Activated CD8-positive, alpha-beta T cell treated with anti-CD3 and anti-CD28 coated beads for 36 hours (primary cell): ENCODE measurements at regions not wholly inside any gene's neighbourhood (a gene's known extent, or its start where the extent isn't known, plus 50 kb on each side); places are given as distances from the start of the nearest gene placed in this dataset.

Experiments used
- ATAC-seq: fragments of 200-7000 bp; cut with Tn5 transposase; one replicate; pipeline ENCODE4 v1.10.0; 2021; ENCODE audit warnings: mild to moderate bottlenecking, moderate library complexity
- CTCF ChIA-PET: fragments of 350-600 bp; sonication (Branson Sonifier 250); formaldehyde crosslinking; loops from one replicate; lab custom pipeline; 2021; ENCODE audit warnings: antibody characterized with exemption; lab: Charles Lee
- POLR2A ChIA-PET: fragments of 350-600 bp; sonication (Branson Sonifier 250); formaldehyde crosslinking; loops from one replicate; lab custom pipeline; 2021; ENCODE audit warnings: antibody characterized with exemption; lab: Charles Lee
- DNase-seq: peaks from one replicate; pipeline ENCODE4 v3.0.0-alpha.2; 2020
- H3K27ac Mint-ChIP-seq: one replicate; pipeline ENCODE4 v1.8.0; 2021; ENCODE audit warnings: mild to moderate bottlenecking, mixed read lengths
- H3K27me3 Mint-ChIP-seq: one replicate; pipeline ENCODE4 v1.8.0; 2021; ENCODE audit warnings: mixed read lengths
- H3K36me3 Mint-ChIP-seq: one replicate; pipeline ENCODE4 v1.8.0; 2021; ENCODE audit warnings: low read depth, mixed read lengths
- H3K4me1 Mint-ChIP-seq: one replicate; pipeline ENCODE4 v1.8.0; 2021; ENCODE audit warnings: low read depth, mixed read lengths
- H3K4me3 Mint-ChIP-seq: one replicate; pipeline ENCODE4 v1.8.0; 2021; ENCODE audit warnings: mild to moderate bottlenecking, moderate library complexity, mixed read lengths
- H3K9me3 Mint-ChIP-seq: one replicate; pipeline ENCODE4 v1.8.0; 2021; ENCODE audit warnings: mixed read lengths
- CTCF ChIP-seq: fragments of 200-600 bp; IDR thresholded peaks from one replicate; pipeline ENCODE4 v1.8.0; 2022; ENCODE audit warnings: antibody characterized with exemption, mild to moderate bottlenecking
- intact Hi-C: fragments of 100-400 bp; cut with micrococcal nuclease; formaldehyde crosslinking; loops from one replicate; pipeline ENCODE4 v1.10.0; 2022

DNA sequence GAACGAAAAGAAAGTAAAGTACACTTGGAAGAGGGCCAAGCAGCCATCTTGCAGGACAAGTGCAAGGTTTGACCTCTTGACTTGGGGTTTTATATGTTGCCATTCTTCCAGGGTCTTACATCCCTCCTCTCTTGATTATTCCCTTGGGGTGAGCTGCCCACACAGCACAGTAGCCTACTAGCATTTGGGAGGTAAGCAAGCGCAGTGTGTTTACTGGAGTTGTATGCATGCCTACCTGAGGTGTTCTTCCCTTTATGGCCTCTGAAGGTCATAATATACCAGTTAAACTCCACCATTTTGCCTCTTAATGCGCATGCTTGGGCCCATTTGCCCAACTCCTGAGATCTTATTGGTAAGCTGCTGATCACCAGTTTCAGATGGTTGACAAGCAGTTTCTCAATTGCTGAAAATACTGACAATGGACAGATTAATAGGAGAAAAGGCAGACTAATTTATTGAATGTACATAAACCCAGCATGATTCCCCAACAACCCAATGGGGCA lies 173.8 kb upstream of the SLC30A5 start:
- ATAC-seq = no peak
- no peaks in the 10 kb centered on the region for H3K36me3 Mint-ChIP-seq
- H3K27me3 Mint-ChIP-seq = no peaks in the 10 kb centered on the region

DNA sequence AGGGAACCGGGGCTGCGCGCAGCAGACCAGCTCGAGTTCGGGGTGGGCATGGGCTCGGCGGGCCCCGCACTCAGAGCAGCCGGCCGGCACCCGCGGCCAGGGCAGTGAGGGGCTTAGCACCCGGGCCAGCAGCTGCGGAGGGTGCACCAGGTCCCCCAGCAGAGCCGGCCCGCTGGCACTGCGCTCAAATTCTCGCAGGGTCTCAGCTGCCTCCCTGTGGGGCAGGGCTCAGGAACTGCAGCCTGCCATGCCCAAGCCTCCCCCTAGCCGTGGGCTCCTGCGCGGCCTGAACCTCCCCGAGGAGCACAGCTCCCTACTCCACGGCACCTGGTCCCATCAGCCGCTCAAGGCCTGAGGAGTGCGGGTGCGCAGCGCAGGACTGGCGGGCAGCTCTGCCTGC lies 172.9 kb upstream of the SLC30A5 start:
- H3K4me3 Mint-ChIP-seq = no peak overlapping the region
- H3K27ac Mint-ChIP-seq = no peak overlapping the region
- TF ChIP-seq CTCF = no peak
- ChIA-PET CTCF (no interaction called here), POLR2A (interaction anchor here (1.1 kb wide), 1 partner anchor 517 kb away, joined by 4 read pairs; no protein-coding TSS in a partner anchor)
- DNase-seq (no peak), ATAC-seq (no peak)
- no peaks in the 10 kb centered on the region for H3K27me3 Mint-ChIP-seq
- intact Hi-C loops = no loop called here
- H3K4me1 Mint-ChIP-seq = no peaks in the 10 kb centered on the region
- no peaks in the 10 kb centered on the region for H3K9me3 Mint-ChIP-seq
- H3K36me3 Mint-ChIP-seq = no peaks in the 10 kb centered on the region

More for the DNA sequence above, 173.8 kb upstream of the SLC30A5 start:
- Mint-ChIP-seq H3K4me3 (no peak overlapping the region), H3K9me3 (no peaks in the 10 kb centered on the region), H3K27ac (no peak overlapping the region), H3K4me1 (no peaks in the 10 kb centered on the region)
- CTCF ChIA-PET = no interaction called here
- intact Hi-C loops = no loop called here
- DNase-seq = no peak
- POLR2A ChIA-PET = interaction anchor here (1.1 kb wide), 1 partner anchor 517 kb away, joined by 4 read pairs; no protein-coding TSS in a partner anchor
- no peak for TF ChIP-seq CTCF

DNA sequence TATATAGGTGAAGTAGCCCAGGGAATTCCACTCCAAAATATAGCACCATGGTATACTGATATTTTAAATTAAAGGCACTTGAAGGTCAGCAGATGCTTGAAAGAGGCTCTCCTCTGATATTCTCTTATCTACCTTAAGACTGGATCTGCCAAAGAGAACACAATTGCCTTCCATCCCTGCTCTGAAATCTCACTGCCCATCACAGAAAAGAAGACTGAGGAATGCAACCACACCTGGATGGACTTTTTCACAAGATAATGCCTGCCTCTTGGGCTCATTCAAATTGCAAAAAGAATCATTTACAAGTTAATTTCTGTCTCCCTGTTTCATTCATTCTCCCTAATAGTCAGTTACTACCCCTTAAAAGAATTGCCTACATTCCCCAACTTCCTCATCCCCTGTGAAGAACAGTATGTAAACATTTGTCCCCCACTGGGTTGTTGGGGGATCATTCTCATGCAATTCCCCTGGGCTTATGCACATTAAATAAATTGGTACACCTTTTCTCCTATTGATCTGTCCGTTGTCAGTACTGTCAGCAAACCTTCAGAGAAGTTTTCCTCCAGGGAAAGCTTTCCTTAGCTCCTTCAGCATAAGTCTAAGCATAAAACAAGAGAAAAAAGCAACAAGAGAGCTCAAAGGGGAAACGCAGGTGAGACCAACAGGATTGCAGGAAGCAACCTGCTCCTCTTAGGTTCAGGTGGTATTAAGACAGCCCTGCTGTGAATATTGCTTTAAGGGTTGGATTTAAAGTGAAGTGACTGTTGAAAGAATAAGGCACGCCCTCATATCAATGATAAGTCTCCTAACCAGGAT lies 171.4 kb upstream of the SLC30A5 start:
- Mint-ChIP-seq H3K9me3 (no peaks in the 10 kb centered on the region), H3K36me3 (no peaks in the 10 kb centered on the region), H3K4me3 (no peak overlapping the region), H3K4me1 (no peaks in the 10 kb centered on the region), H3K27ac (no peak overlapping the region), H3K27me3 (no peaks in the 10 kb centered on the region)
- intact Hi-C loops = no loop called here
- TF ChIP-seq CTCF = no peak
- CTCF ChIA-PET = no interaction called here
- ATAC-seq (no peak), DNase-seq (no peak)
- POLR2A ChIA-PET = no interaction called here

- no peak overlapping the region for H3K27ac Mint-ChIP-seq
- no peak for ATAC-seq
- no peaks in the 10 kb centered on the region for H3K9me3 Mint-ChIP-seq
- no peaks in the 10 kb centered on the region for H3K27me3 Mint-ChIP-seq
- H3K4me1 Mint-ChIP-seq = no peaks in the 10 kb centered on the region
- no peak for DNase-seq
- H3K36me3 Mint-ChIP-seq = no peaks in the 10 kb centered on the region
- no peak overlapping the region for H3K4me3 Mint-ChIP-seq
- ChIA-PET POLR2A (no interaction called here), CTCF (no interaction called here)
- intact Hi-C loops = no loop called here
- no peak for TF ChIP-seq CTCF
Observed at GRCh38 chr5:68924481-68925145, 169.2 kb upstream of the SLC30A5 start.
